ACC112 (cell line): ENCODE measurements at regions not wholly inside any gene's neighbourhood (a gene's known extent, or its start where the extent isn't known, plus 50 kb on each side); places are given as distances from the start of the nearest gene placed in this dataset.
"Not testable (repeated sequence)": the region's sequence is repeated elsewhere in the genome, so short reads cannot be mapped to it uniquely, and the experiment has no call there.

ENCODE experiments used
- H2AFZ ChIP-seq: fragments of 200-600 bp; sonication (generic); one replicate; pipeline ENCODE4 v1.6.0; 2017; ENCODE audit warnings: antibody characterized with exemption, low read length; ENCODE audit not compliant: unreplicated experiment
- H3K27ac ChIP-seq: fragments of 200-600 bp; sonication (generic); 2 replicates; pipeline ENCODE4 v1.5.1; 2014; ENCODE audit warnings: low read depth, mild to moderate bottlenecking, antibody characterized with exemption, low read length, moderate library complexity
- H3K27me3 ChIP-seq: fragments of 200-600 bp; sonication (generic); 2 replicates; pipeline ENCODE4 v1.6.1; 2014; ENCODE audit warnings: mild to moderate bottlenecking, antibody characterized with exemption, low read length, moderate library complexity, mixed read lengths; ENCODE audit not compliant: insufficient read depth
- H3K36me3 ChIP-seq: fragments of 200-600 bp; sonication (generic); 2 replicates; pipeline ENCODE4 v1.6.1; 2016; ENCODE audit warnings: mild to moderate bottlenecking, antibody characterized with exemption, low read length, moderate library complexity, mixed read lengths; ENCODE audit not compliant: insufficient read depth
- H3K4me1 ChIP-seq: fragments of 200-600 bp; sonication (generic); one replicate; pipeline ENCODE4 v1.6.1; 2016; ENCODE audit warnings: low read length, mixed read lengths; ENCODE audit not compliant: insufficient read depth, unreplicated experiment, control insufficient read depth
- H3K4me3 ChIP-seq: fragments of 200-600 bp; sonication (generic); 2 replicates; pipeline ENCODE4 v1.5.1; 2014; ENCODE audit warnings: mild to moderate bottlenecking, low read depth, low read length
- H3K79me2 ChIP-seq: fragments of 200-600 bp; sonication (generic); one replicate; pipeline ENCODE4 v1.6.0; 2016; ENCODE audit warnings: low read length; ENCODE audit not compliant: control insufficient read depth, unreplicated experiment, insufficient read depth

GRCh38 chr11:81966340-81966739 is 767.3 kb downstream of the FAM181B start:
- Histone ChIP-seq H3K27ac (no peak overlapping the region), H3K27me3 (no peaks in the 10 kb centered on the region), H2AFZ (no peak overlapping the region), H3K4me1 (no peaks in the 10 kb centered on the region), H3K79me2 (no peaks in the 10 kb centered on the region), H3K4me3 (no peak overlapping the region), H3K36me3 (no peaks in the 10 kb centered on the region)

GRCh38 chr11:81963018-81963417 is 770.6 kb downstream of the FAM181B start:
- no peaks in the 10 kb centered on the region for H3K4me1 ChIP-seq
- no peaks in the 10 kb centered on the region for H3K79me2 ChIP-seq
- H2AFZ ChIP-seq: no peak overlapping the region
- H3K27me3 ChIP-seq: no peaks in the 10 kb centered on the region
- H3K36me3 ChIP-seq: no peaks in the 10 kb centered on the region
- H3K4me3 ChIP-seq: no peak overlapping the region
- H3K27ac ChIP-seq: no peak overlapping the region

GRCh38 chr11:81960443-81960842 is 773.2 kb downstream of the FAM181B start:
- Histone ChIP-seq H3K79me2 (no peaks in the 10 kb centered on the region), H3K4me1 (no peaks in the 10 kb centered on the region), H3K27ac (no peak overlapping the region), H3K27me3 (no peaks in the 10 kb centered on the region), H3K4me3 (no peak overlapping the region), H2AFZ (no peak overlapping the region), H3K36me3 (no peaks in the 10 kb centered on the region)

GRCh38 chr11:81959341-81959740 is 774.3 kb downstream of the FAM181B start:
- Histone ChIP-seq H3K4me1 (no peaks in the 10 kb centered on the region), H3K4me3 (no peak overlapping the region), H3K36me3 (no peaks in the 10 kb centered on the region), H3K27me3 (no peaks in the 10 kb centered on the region), H3K27ac (no peak overlapping the region), H3K79me2 (no peaks in the 10 kb centered on the region), H2AFZ (no peak overlapping the region)

- not testable (repeated sequence) for H3K27ac ChIP-seq, H3K4me3 ChIP-seq, H3K79me2 ChIP-seq, H3K36me3 ChIP-seq, H3K4me1 ChIP-seq, H3K27me3 ChIP-seq, H2AFZ ChIP-seq
Measured at GRCh38 chr11:81954301-81954700, 779.4 kb downstream of the FAM181B start.

GRCh38 chr11:81946831-81947230 is 786.8 kb downstream of the FAM181B start:
- Histone ChIP-seq H3K4me1 (no peaks in the 10 kb centered on the region), H3K27ac (no peak overlapping the region), H3K27me3 (no peaks in the 10 kb centered on the region), H3K36me3 (no peaks in the 10 kb centered on the region), H3K79me2 (no peaks in the 10 kb centered on the region), H3K4me3 (no peak overlapping the region), H2AFZ (no peak overlapping the region)

GRCh38 chr11:81942646-81943045 is 791.0 kb downstream of the FAM181B start:
- no peak overlapping the region for H3K4me3 ChIP-seq

GRCh38 chr11:81941998-81942397 is 791.7 kb downstream of the FAM181B start:
- no peaks in the 10 kb centered on the region for H3K4me1 ChIP-seq
- no peak overlapping the region for H3K27ac ChIP-seq
- H2AFZ ChIP-seq: no peak overlapping the region
- H3K4me3 ChIP-seq: no peak overlapping the region
- no peaks in the 10 kb centered on the region for H3K36me3 ChIP-seq
- no peaks in the 10 kb centered on the region for H3K27me3 ChIP-seq
- no peaks in the 10 kb centered on the region for H3K79me2 ChIP-seq

More at GRCh38 chr11:81942646-81943045, 791.0 kb downstream of the FAM181B start:
- Histone ChIP-seq H3K27ac (no peak overlapping the region), H3K4me1 (no peaks in the 10 kb centered on the region), H3K36me3 (no peaks in the 10 kb centered on the region), H3K79me2 (no peaks in the 10 kb centered on the region), H2AFZ (no peak overlapping the region), H3K27me3 (no peaks in the 10 kb centered on the region)

GRCh38 chr11:81932303-81932702 is 801.4 kb downstream of the FAM181B start:
- Histone ChIP-seq H3K27ac (no peak overlapping the region), H3K4me1 (no peaks in the 10 kb centered on the region), H3K79me2 (no peaks in the 10 kb centered on the region), H3K4me3 (no peak overlapping the region), H3K36me3 (no peaks in the 10 kb centered on the region), H2AFZ (no peak overlapping the region), H3K27me3 (no peaks in the 10 kb centered on the region)

GRCh38 chr11:81920205-81920604 is 813.5 kb downstream of the FAM181B start:
- Histone ChIP-seq H3K4me1 (no peaks in the 10 kb centered on the region), H3K27me3 (no peaks in the 10 kb centered on the region), H3K27ac (no peak overlapping the region), H3K79me2 (no peaks in the 10 kb centered on the region), H3K36me3 (no peaks in the 10 kb centered on the region), H2AFZ (no peak overlapping the region), H3K4me3 (no peak overlapping the region)

GRCh38 chr11:81916451-81916850 is 817.2 kb downstream of the FAM181B start:
- no peaks in the 10 kb centered on the region for H3K36me3 ChIP-seq
- H3K4me3 ChIP-seq: no peak overlapping the region
- H3K79me2 ChIP-seq: no peaks in the 10 kb centered on the region
- no peaks in the 10 kb centered on the region for H3K27me3 ChIP-seq
- H3K27ac ChIP-seq: no peak overlapping the region
- no peaks in the 10 kb centered on the region for H3K4me1 ChIP-seq
- no peak overlapping the region for H2AFZ ChIP-seq
